ENCODE measurements at regions not wholly inside any gene's neighbourhood (a gene's known extent, or its start where the extent isn't known, plus 50 kb on each side); places are given as distances from the start of the nearest gene placed in this dataset.

DNA sequence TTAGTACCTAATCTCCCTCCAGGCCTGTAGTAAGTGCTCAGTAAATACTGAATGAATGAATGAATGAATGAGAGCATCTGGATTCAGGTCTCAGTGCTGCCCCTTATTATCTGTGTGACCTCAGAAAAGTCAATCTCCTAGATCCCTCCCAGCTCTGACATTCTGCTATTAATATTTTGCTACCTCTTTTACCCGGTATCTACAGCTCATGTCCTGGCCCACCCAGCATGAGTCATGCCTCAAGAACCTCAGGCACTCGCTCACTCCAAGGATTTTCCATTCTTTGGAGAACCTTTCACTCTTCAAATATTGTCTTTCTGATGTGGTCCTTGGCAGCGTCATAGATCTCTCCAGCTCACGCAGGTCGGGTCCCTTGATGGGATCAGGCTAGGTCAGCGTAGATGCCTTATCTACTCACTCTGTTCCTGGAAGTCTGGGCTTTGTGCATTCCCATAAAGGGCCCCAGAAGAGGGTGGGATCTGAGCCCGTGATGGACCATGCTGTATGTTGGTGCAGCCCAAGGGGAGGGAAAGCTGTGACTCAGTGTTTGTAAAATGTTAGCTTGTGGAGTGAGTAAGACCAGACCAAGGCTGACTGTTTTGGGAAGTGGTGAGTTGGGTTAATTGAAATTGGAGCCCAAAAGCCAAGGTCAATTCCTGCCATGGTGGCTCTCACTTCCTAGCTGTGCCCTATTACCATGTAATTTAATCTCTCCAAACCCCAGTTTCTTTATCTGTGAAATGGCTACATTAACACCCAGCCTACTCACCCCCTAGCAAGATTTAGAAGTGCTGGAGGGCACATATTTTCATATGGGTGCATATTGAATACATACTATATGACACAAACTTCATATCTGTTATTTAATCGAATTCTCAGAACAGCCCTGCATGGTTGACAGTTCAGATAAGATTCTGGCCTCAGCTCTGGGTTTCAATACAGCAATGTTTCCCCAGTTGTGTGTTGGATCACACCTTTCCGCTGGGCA, 214.1 kb upstream of the USP24 start (continued):
- TF ChIP-seq, protein P1, sequence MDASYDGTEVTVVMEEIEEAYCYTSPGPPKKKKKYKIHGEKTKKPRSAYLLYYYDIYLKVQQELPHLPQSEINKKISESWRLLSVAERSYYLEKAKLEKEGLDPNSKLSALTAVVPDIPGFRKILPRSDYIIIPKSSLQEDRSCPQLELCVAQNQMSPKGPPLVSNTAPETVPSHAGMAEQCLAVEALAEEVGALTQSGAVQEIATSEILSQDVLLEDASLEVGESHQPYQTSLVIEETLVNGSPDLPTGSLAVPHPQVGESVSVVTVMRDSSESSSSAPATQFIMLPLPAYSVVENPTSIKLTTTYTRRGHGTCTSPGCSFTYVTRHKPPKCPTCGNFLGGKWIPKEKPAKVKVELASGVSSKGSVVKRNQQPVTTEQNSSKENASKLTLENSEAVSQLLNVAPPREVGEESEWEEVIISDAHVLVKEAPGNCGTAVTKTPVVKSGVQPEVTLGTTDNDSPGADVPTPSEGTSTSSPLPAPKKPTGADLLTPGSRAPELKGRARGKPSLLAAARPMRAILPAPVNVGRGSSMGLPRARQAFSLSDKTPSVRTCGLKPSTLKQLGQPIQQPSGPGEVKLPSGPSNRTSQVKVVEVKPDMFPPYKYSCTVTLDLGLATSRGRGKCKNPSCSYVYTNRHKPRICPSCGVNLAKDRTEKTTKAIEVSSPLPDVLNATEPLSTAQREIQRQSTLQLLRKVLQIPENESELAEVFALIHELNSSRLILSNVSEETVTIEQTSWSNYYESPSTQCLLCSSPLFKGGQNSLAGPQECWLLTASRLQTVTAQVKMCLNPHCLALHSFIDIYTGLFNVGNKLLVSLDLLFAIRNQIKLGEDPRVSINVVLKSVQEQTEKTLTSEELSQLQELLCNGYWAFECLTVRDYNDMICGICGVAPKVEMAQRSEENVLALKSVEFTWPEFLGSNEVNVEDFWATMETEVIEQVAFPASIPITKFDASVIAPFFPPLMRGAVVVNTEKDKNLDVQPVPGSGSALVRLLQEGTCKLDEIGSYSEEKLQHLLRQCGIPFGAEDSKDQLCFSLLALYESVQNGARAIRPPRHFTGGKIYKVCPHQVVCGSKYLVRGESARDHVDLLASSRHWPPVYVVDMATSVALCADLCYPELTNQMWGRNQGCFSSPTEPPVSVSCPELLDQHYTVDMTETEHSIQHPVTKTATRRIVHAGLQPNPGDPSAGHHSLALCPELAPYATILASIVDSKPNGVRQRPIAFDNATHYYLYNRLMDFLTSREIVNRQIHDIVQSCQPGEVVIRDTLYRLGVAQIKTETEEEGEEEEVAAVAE (CRISPR knock-in tag; IDR thresholded peaks at IDR 0.05; ENCODE audit: borderline replicate concordance), result no peak; the same call in 1 of the 2 replicates
- TF ChIP-seq ZNF619 (CRISPR knock-in tag; IDR thresholded peaks at IDR 0.05) (no peak), ZNF496 (CRISPR knock-in tag; IDR thresholded peaks at IDR 0.05; ENCODE audit: insufficient replicate concordance) (no peak), SOX5 (CRISPR knock-in tag; IDR thresholded peaks at IDR 0.05; ENCODE audit: borderline replicate concordance) (peak; percentile 90), CBX2 (IDR thresholded peaks at IDR 0.05; ENCODE audit: low read depth, low read length) (no peak), CBX2 (CRISPR knock-in tag; IDR thresholded peaks at IDR 0.05; ENCODE audit: low read depth) (no peak), REPIN1 (CRISPR knock-in tag; IDR thresholded peaks at IDR 0.05; ENCODE audit: borderline replicate concordance, low read depth) (peak; percentile 51; the same call in 1 of the 2 replicates), ZBTB38 (CRISPR knock-in tag; IDR thresholded peaks at IDR 0.05) (no peak), ESRRA (CRISPR knock-in tag; IDR thresholded peaks at IDR 0.05; ENCODE audit: low read depth) (peak; percentile 60; the same call in 1 of the 2 replicates), JDP2 (CRISPR knock-in tag; IDR thresholded peaks at IDR 0.05; ENCODE audit: borderline replicate concordance) (no peak; the same call in 1 of the 2 replicates), HNRNPL (IDR thresholded peaks at IDR 0.05; ENCODE audit: low read depth, low read length) (no peak), BHLHE40 (IDR thresholded peaks at IDR 0.05; ENCODE audit: low read length) (peak; percentile 87), MXI1 (IDR thresholded peaks at IDR 0.05; ENCODE audit: borderline replicate concordance, low read depth, low read length) (peak; percentile 64; the same call in 1 of the 3 replicates), ZKSCAN5 (CRISPR knock-in tag; IDR thresholded peaks at IDR 0.05) (no peak), CHD4 (IDR thresholded peaks at IDR 0.05; ENCODE audit: borderline replicate concordance, low read length) (no peak), AGO1 (IDR thresholded peaks at IDR 0.05; ENCODE audit: low read depth, low read length, poor library complexity, severe bottlenecking) (no peak), ZNF576 (CRISPR knock-in tag; IDR thresholded peaks at IDR 0.05) (no peak), HMGA1 (CRISPR knock-in tag; conservative IDR thresholded peaks at IDR 0.05) (no peak), ZNF75D (CRISPR knock-in tag; IDR thresholded peaks at IDR 0.05; ENCODE audit: borderline replicate concordance) (no peak), SNAI1 (CRISPR knock-in tag; IDR thresholded peaks at IDR 0.05; ENCODE audit: borderline replicate concordance) (no peak), ZNF569 (CRISPR knock-in tag; IDR thresholded peaks at IDR 0.05; ENCODE audit: borderline replicate concordance) (no peak), FOSL1 (CRISPR knock-in tag; IDR thresholded peaks at IDR 0.05; ENCODE audit: borderline replicate concordance) (peak; percentile 99), ZNF224 (CRISPR knock-in tag; IDR thresholded peaks at IDR 0.05) (no peak)
- TF ChIP-seq, protein P2, sequence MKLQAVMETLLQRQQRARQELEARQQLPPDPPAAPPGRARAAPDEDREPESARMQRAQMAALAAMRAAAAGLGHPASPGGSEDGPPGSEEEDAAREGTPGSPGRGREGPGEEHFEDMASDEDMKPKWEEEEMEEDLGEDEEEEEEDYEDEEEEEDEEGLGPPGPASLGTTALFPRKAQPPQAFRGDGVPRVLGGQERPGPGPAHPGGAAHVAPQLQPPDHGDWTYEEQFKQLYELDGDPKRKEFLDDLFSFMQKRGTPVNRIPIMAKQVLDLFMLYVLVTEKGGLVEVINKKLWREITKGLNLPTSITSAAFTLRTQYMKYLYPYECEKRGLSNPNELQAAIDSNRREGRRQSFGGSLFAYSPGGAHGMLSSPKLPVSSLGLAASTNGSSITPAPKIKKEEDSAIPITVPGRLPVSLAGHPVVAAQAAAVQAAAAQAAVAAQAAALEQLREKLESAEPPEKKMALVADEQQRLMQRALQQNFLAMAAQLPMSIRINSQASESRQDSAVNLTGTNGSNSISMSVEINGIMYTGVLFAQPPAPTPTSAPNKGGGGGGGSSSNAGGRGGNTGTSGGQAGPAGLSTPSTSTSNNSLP (IDR thresholded peaks at IDR 0.05; ENCODE audit: low read depth, low read length), result peak; percentile 49
